HEK293 (cell line): ENCODE measurements at regions not wholly inside any gene's neighbourhood (a gene's known extent, or its start where the extent isn't known, plus 50 kb on each side); places are given as distances from the start of the nearest gene placed in this dataset.

Experiments
- CTCF ChIA-PET: fragments of 350-600 bp; formaldehyde crosslinking; extraction: SDS; loops from one replicate; lab custom pipeline; 2021; ENCODE audit warnings: antibody characterized with exemption; lab: Yijun Ruan, JAX
- POLR2A ChIA-PET: fragments of 300-600 bp; formaldehyde crosslinking; extraction: SDS; loops from one replicate; lab custom pipeline; 2020; ENCODE audit warnings: antibody characterized with exemption, inconsistent platforms; lab: Yijun Ruan, JAX
- H3K27ac ChIP-seq: fragments of 200-500 bp; sonication (Bioruptor generic); 2 replicates; pipeline ENCODE4 v1.5.1; 2014; ENCODE audit warnings: low read depth, low read length, control low read depth, inconsistent platforms; ENCODE audit errors: extremely low read depth
- H3K36me3 ChIP-seq, 2 experiments: fragments of 200-500 bp in 1 of 2; sonication (Bioruptor generic) in 1 of 2; 1 replicate in 1 of 2; 2 replicates in 1 of 2; pipeline ENCODE4 v1.5.1; 2014 to 2017; ENCODE audit warnings: inconsistent platforms in 2 of 2, low read length in 2 of 2; ENCODE audit not compliant: control insufficient read depth in 2 of 2, insufficient read depth in 1 of 2
- H3K4me1 ChIP-seq: fragments of 200-500 bp; sonication (Bioruptor generic); 2 replicates; pipeline ENCODE4 v1.5.1; 2014; ENCODE audit warnings: mild to moderate bottlenecking, low read length, inconsistent platforms; ENCODE audit not compliant: control insufficient read depth, insufficient read depth
- H3K4me3 ChIP-seq: 2 replicates; pipeline ENCODE4 v1.5.1; 2011; ENCODE audit warnings: low read depth, mild to moderate bottlenecking, control low read depth, low read length, moderate library complexity
- H3K9me3 ChIP-seq: fragments of 200-500 bp; sonication (Bioruptor generic); 2 replicates; pipeline ENCODE4 v1.5.1; 2014; ENCODE audit warnings: low read depth, low read length, inconsistent platforms; ENCODE audit not compliant: control insufficient read depth, insufficient read depth
- BCL11A ChIP-seq: fragments of 450-650 bp; formaldehyde crosslinking; IDR thresholded peaks from 2 replicates; pipeline ENCODE4 v1.5.1; 2016; ENCODE audit warnings: low read depth, missing biosample characterization, missing genetic modification characterization
- HOXD13 ChIP-seq: sonication (generic); formaldehyde crosslinking; IDR thresholded peaks from 2 replicates; pipeline ENCODE4 v1.8.0; 2022; ENCODE audit warnings: missing genetic modification reagents, borderline replicate concordance
- KLF8 ChIP-seq: fragments of 450-650 bp; formaldehyde crosslinking; IDR thresholded peaks from 2 replicates; pipeline ENCODE4 v1.5.1; 2016; ENCODE audit warnings: missing biosample characterization, missing genetic modification characterization
- MEIS1 ChIP-seq: sonication (generic); formaldehyde crosslinking; IDR thresholded peaks from 2 replicates; pipeline ENCODE4 v1.8.1; 2022; ENCODE audit warnings: missing genetic modification reagents, mild to moderate bottlenecking, borderline replicate concordance
- MYNN ChIP-seq: fragments of 450-650 bp; formaldehyde crosslinking; IDR thresholded peaks from 2 replicates; pipeline ENCODE4 v1.5.1; 2016; ENCODE audit warnings: missing biosample characterization, missing genetic modification characterization, borderline replicate concordance
- MZF1 ChIP-seq: fragments of 450-650 bp; formaldehyde crosslinking; IDR thresholded peaks from 2 replicates; pipeline ENCODE4 v1.5.1; 2017; ENCODE audit warnings: missing biosample characterization, missing genetic modification characterization, borderline replicate concordance
- OVOL3 ChIP-seq: fragments of 450-650 bp; formaldehyde crosslinking; IDR thresholded peaks from 2 replicates; pipeline ENCODE4 v1.5.1; 2016; ENCODE audit warnings: missing biosample characterization, missing genetic modification characterization
- PRDM6 ChIP-seq: fragments of 450-650 bp; formaldehyde crosslinking; IDR thresholded peaks from 2 replicates; pipeline ENCODE4 v1.5.1; 2017; ENCODE audit warnings: missing biosample characterization, missing genetic modification characterization
- RBAK ChIP-seq: fragments of 450-650 bp; formaldehyde crosslinking; IDR thresholded peaks from 2 replicates; pipeline ENCODE4 v1.5.1; 2016; ENCODE audit warnings: missing biosample characterization, missing genetic modification characterization
- SETDB1 ChIP-seq: IDR thresholded peaks from one replicate; pipeline ENCODE4 v1.6.1; 2017; ENCODE audit warnings: mild to moderate bottlenecking, low read length, moderate library complexity, mixed read lengths; ENCODE audit not compliant: insufficient read length
- YY2 ChIP-seq: fragments of 450-650 bp; formaldehyde crosslinking; IDR thresholded peaks from 2 replicates; pipeline ENCODE4 v1.5.1; 2016; ENCODE audit warnings: missing biosample characterization, missing genetic modification characterization
- ZFHX2 ChIP-seq: fragments of 450-650 bp; formaldehyde crosslinking; conservative IDR thresholded peaks from 2 replicates; pipeline ENCODE4 v1.5.1; 2016; ENCODE audit warnings: missing biosample characterization, missing genetic modification characterization
- ZFP69B ChIP-seq: fragments of 450-650 bp; formaldehyde crosslinking; IDR thresholded peaks from 2 replicates; pipeline ENCODE4 v1.5.1; 2016; ENCODE audit warnings: missing biosample characterization, missing genetic modification characterization
- ZNF10 ChIP-seq: fragments of 450-650 bp; formaldehyde crosslinking; IDR thresholded peaks from 2 replicates; pipeline ENCODE4 v1.5.1; 2017; ENCODE audit warnings: missing biosample characterization, missing genetic modification characterization
- ZNF114 ChIP-seq: fragments of 450-650 bp; formaldehyde crosslinking; IDR thresholded peaks from 2 replicates; pipeline ENCODE4 v1.5.0; 2017; ENCODE audit warnings: missing biosample characterization, missing genetic modification characterization
- ZNF133 ChIP-seq: fragments of 450-650 bp; formaldehyde crosslinking; IDR thresholded peaks from 2 replicates; pipeline ENCODE4 v1.5.1; 2016; ENCODE audit warnings: missing biosample characterization, missing genetic modification characterization
- ZNF140 ChIP-seq: fragments of 450-650 bp; formaldehyde crosslinking; IDR thresholded peaks from 2 replicates; pipeline ENCODE4 v1.5.1; 2016; ENCODE audit warnings: missing biosample characterization, missing genetic modification characterization
- ZNF174 ChIP-seq: fragments of 450-650 bp; formaldehyde crosslinking; IDR thresholded peaks from 2 replicates; pipeline ENCODE4 v1.5.0; 2017; ENCODE audit warnings: missing biosample characterization, mild to moderate bottlenecking, missing genetic modification characterization
- ZNF221 ChIP-seq: fragments of 450-650 bp; formaldehyde crosslinking; IDR thresholded peaks from 2 replicates; pipeline ENCODE4 v1.5.1; 2017; ENCODE audit warnings: missing biosample characterization, missing genetic modification characterization, borderline replicate concordance
- ZNF335 ChIP-seq: fragments of 450-650 bp; formaldehyde crosslinking; conservative IDR thresholded peaks from 2 replicates; pipeline ENCODE4 v1.5.1; 2016; ENCODE audit warnings: missing biosample characterization, missing genetic modification characterization
- ZNF354C ChIP-seq: fragments of 450-650 bp; formaldehyde crosslinking; IDR thresholded peaks from 2 replicates; pipeline ENCODE4 v1.5.1; 2016; ENCODE audit warnings: missing biosample characterization, missing genetic modification characterization, low read depth, borderline replicate concordance
- ZNF366 ChIP-seq: fragments of 450-650 bp; formaldehyde crosslinking; conservative IDR thresholded peaks from 2 replicates; pipeline ENCODE4 v1.5.1; 2016; ENCODE audit warnings: missing biosample characterization, missing genetic modification characterization
- ZNF426 ChIP-seq: fragments of 450-650 bp; formaldehyde crosslinking; IDR thresholded peaks from 2 replicates; pipeline ENCODE4 v1.5.1; 2017; ENCODE audit warnings: missing biosample characterization, missing genetic modification characterization, mild to moderate bottlenecking, inconsistent platforms, moderate library complexity
- ZNF473 ChIP-seq: fragments of 450-650 bp; formaldehyde crosslinking; IDR thresholded peaks from 2 replicates; pipeline ENCODE4 v1.5.1; 2017; ENCODE audit warnings: missing biosample characterization, missing genetic modification characterization
- ZNF501 ChIP-seq: fragments of 450-650 bp; formaldehyde crosslinking; IDR thresholded peaks from 2 replicates; pipeline ENCODE4 v1.5.1; 2016; ENCODE audit warnings: missing biosample characterization, missing genetic modification characterization
- ZNF629 ChIP-seq: fragments of 450-650 bp; formaldehyde crosslinking; IDR thresholded peaks from 2 replicates; pipeline ENCODE4 v1.5.1; 2017; ENCODE audit warnings: missing biosample characterization, missing genetic modification characterization
- ZNF639 ChIP-seq: fragments of 450-650 bp; formaldehyde crosslinking; IDR thresholded peaks from 2 replicates; pipeline ENCODE4 v1.5.1; 2016; ENCODE audit warnings: missing biosample characterization, missing genetic modification characterization
- ZNF664 ChIP-seq: fragments of 450-650 bp; formaldehyde crosslinking; IDR thresholded peaks from 2 replicates; pipeline ENCODE4 v1.5.1; 2016; ENCODE audit warnings: missing biosample characterization, missing genetic modification characterization
- ZNF785 ChIP-seq: fragments of 450-650 bp; formaldehyde crosslinking; IDR thresholded peaks from 2 replicates; pipeline ENCODE4 v1.5.1; 2016; ENCODE audit warnings: missing biosample characterization, missing genetic modification characterization
- ZSCAN30 ChIP-seq: fragments of 450-650 bp; IDR thresholded peaks from 2 replicates; pipeline ENCODE4 v1.5.1; 2018; ENCODE audit warnings: missing biosample characterization, mild to moderate bottlenecking, missing genetic modification characterization, moderate library complexity

GRCh38 chr3:30408105-30408557, 198.3 kb upstream of the TGFBR2 start:
- Histone ChIP-seq H3K36me3 (no peaks in the 10 kb centered on the region), H3K4me1 (no peaks in the 10 kb centered on the region), H3K9me3 (no peaks in the 10 kb centered on the region), H3K27ac (no peak overlapping the region), H3K4me3 (no peak overlapping the region)
- CTCF ChIA-PET, result no interaction called here
- TF ChIP-seq ZNF473 (tag by site-specific recombination), result no peak
- peak; percentile 49 for TF ChIP-seq SETDB1
- TF ChIP-seq MZF1, result no peak
- TF ChIP-seq ZNF664 (tag by site-specific recombination), result no peak
- TF ChIP-seq ZNF785 (tag by site-specific recombination), result no peak
- TF ChIP-seq ZFHX2 (tag by site-specific recombination), result peak; percentile 26; the same call in 1 of the 2 replicates
- TF ChIP-seq OVOL3 (tag by site-specific recombination), result no peak
- no peak for TF ChIP-seq HOXD13 (CRISPR knock-in tag)
- TF ChIP-seq BCL11A (tag by site-specific recombination), result no peak
- POLR2A ChIA-PET, result no interaction called here

DNA sequence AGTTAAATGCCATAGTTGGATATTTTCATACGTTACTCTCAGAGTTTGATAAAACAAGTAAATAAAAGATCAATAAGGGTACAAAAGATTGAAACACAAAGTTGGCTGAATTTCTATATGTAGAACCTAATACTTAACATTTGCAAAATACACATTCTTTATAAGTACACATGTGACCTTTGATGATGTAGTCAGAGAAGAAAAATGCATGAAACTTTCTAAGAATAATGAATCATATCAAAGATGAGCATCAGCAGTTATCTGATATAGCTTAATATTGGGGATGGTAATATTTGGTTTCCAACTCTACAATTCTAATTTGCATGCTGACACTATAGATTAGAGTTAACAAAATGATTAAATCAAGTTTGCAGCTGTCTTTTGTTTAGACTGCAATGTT, 188.0 kb upstream of the TGFBR2 start:
- CTCF ChIA-PET, result interaction anchor here (0.6 kb wide), 1 partner anchor 25 kb away, joined by 3 read pairs; no protein-coding TSS in a partner anchor
- Histone ChIP-seq H3K36me3 (no peaks in the 10 kb centered on the region), H3K27ac (no peak overlapping the region), H3K4me3 (no peak overlapping the region), H3K9me3 (no peaks in the 10 kb centered on the region), H3K4me1 (no peaks in the 10 kb centered on the region)
- TF ChIP-seq ZNF354C (tag by site-specific recombination) (no peak), PRDM6 (tag by site-specific recombination) (no peak), ZNF335 (no peak), MEIS1 (CRISPR knock-in tag) (no peak), ZNF366 (tag by site-specific recombination) (no peak), ZNF114 (tag by site-specific recombination) (no peak), ZNF426 (no peak), ZNF174 (tag by site-specific recombination) (no peak), ZNF629 (tag by site-specific recombination) (no peak)
- POLR2A ChIA-PET, result no interaction called here

DNA sequence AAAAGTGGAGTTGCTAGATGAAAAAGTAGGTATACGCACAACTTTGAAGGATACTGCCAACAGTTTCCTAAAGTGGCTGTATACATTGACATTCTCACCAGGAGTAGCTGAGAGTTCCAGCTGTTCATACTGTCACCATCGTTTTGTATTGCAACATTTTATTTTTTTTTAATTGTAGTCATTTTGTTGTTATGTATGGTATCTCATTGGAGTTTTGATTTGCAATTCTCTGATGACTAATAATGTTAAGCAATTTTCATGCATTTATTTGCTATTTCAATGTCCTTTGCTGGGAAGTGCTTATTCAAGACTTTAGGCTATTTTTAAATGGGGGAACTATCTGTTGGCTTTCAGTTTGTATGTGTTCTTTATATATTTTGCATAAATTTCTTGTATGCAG, 185.1 kb upstream of the TGFBR2 start:
- no peak overlapping the region for H3K27ac ChIP-seq
- ChIA-PET CTCF (no interaction called here), POLR2A (no interaction called here)
- H3K36me3 ChIP-seq, result no peaks in the 10 kb centered on the region
- H3K9me3 ChIP-seq, result no peaks in the 10 kb centered on the region
- H3K4me1 ChIP-seq, result no peaks in the 10 kb centered on the region
- no peak overlapping the region for H3K4me3 ChIP-seq
- no peak for TF ChIP-seq ZNF629 (tag by site-specific recombination)
- TF ChIP-seq HOXD13 (CRISPR knock-in tag), result no peak
- no peak for TF ChIP-seq ZNF221
- TF ChIP-seq ZNF140, result no peak
- TF ChIP-seq RBAK (tag by site-specific recombination), result no peak
- TF ChIP-seq ZSCAN30 (tag by site-specific recombination), result no peak
- TF ChIP-seq ZFP69B (tag by site-specific recombination), result no peak
- no peak for TF ChIP-seq KLF8
- TF ChIP-seq ZNF133 (tag by site-specific recombination), result no peak
- no peak for TF ChIP-seq ZNF501 (tag by site-specific recombination)
- TF ChIP-seq ZNF10, result no peak
- no peak for TF ChIP-seq MYNN (tag by site-specific recombination)
- no peak for TF ChIP-seq YY2 (tag by site-specific recombination)
- TF ChIP-seq ZNF639, result no peak
